ENCODE measurements at regions not wholly inside any gene's neighbourhood (a gene's known extent, or its start where the extent isn't known, plus 50 kb on each side); places are given as distances from the start of the nearest gene placed in this dataset.

DNA sequence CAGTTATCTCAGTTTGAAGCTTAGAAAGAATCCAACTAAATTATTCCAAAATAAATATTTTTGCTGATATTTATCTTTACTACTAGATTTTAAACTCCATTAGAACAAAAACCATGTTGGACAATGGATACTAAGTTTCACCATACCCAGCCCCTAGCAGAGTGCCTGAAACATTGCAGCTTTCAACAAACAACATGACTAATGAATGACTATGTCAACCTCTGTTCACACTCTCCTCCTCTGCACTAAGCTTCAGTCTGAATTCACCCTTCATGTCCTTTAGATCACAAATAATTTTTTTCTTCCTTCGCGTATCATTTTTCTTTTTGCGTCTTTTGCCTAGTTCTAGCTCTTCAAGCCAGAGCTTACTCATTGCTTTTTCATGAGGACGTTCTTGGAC lies 315.2 kb downstream of the PCDH10 start:
- Histone ChIP-seq H3K27me3 (ENCODE audit: control insufficient read depth, insufficient read depth, low read length) (no peaks in the 10 kb centered on the region), H3K36me3 (ENCODE audit: control insufficient read depth, low read depth, low read length) (no peaks in the 10 kb centered on the region), H3K9me3 (ENCODE audit: control insufficient read depth, low read depth, low read length) (no peaks in the 10 kb centered on the region), H3K27ac (ENCODE audit: low read length) (no peak overlapping the region), H3K9ac (ENCODE audit: low read length) (no peak overlapping the region), H3K4me1 (ENCODE audit: control insufficient read depth, low read depth, low read length) (peaks cover 20% of the 10 kb centered on the region), H3K4me3 (ENCODE audit: low read length) (no peak overlapping the region)

DNA sequence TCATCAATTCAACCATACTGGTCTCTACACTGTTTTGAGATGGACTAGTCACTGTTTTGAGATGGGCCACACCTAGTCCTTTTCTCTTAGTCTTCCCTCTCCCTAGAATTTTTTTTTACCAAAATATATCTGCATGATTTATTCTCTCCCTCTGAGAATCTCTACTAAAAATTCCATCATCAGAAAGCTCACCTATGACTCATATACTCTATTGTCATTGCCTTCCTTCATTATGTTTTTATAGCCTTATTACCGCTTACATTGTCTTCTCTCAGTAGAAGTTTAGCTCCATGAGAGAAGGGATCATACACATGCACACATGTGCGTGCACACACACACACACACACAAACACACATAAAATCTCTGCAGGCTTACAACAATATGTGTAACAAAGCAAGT lies 303.6 kb downstream of the PCDH10 start:
- H3K9me3 ChIP-seq (ENCODE audit: control insufficient read depth, low read depth, low read length), result no peaks in the 10 kb centered on the region
- H3K36me3 ChIP-seq (ENCODE audit: control insufficient read depth, low read depth, low read length), result no peaks in the 10 kb centered on the region
- no peaks in the 10 kb centered on the region for H3K27me3 ChIP-seq (ENCODE audit: control insufficient read depth, insufficient read depth, low read length)
- H3K27ac ChIP-seq (ENCODE audit: low read length), result no peak overlapping the region
- H3K4me3 ChIP-seq (ENCODE audit: low read length), result no peak overlapping the region
- H3K4me1 ChIP-seq (ENCODE audit: control insufficient read depth, low read depth, low read length), result no peaks in the 10 kb centered on the region
- H3K9ac ChIP-seq (ENCODE audit: low read length), result no peak overlapping the region

DNA sequence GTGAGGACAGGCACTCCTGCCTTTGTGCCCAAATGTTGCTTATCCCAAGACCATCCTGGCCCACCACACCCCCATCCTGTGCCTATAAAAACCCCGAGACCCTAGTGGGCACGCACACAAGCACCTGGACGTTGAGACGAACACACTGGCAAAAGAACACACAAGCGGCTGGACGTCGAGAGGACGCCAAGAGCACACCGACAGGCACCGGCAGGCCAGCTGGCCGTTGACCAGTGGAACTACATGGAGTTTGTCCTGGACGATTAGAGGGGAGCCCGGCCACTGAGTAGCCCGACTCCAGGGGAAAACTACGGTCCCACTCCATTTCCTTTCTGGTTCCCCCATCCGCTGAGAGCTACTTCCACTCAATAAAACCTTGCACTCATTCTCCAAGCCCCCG lies 301.7 kb downstream of the PCDH10 start:
- Histone ChIP-seq H3K9me3 (ENCODE audit: control insufficient read depth, low read depth, low read length) (no peaks in the 10 kb centered on the region), H3K27ac (ENCODE audit: low read length) (no peak overlapping the region), H3K36me3 (ENCODE audit: control insufficient read depth, low read depth, low read length) (no peaks in the 10 kb centered on the region), H3K4me3 (ENCODE audit: low read length) (no peak overlapping the region), H3K4me1 (ENCODE audit: control insufficient read depth, low read depth, low read length) (no peaks in the 10 kb centered on the region), H3K9ac (ENCODE audit: low read length) (no peak overlapping the region), H3K27me3 (ENCODE audit: control insufficient read depth, insufficient read depth, low read length) (no peaks in the 10 kb centered on the region)

DNA sequence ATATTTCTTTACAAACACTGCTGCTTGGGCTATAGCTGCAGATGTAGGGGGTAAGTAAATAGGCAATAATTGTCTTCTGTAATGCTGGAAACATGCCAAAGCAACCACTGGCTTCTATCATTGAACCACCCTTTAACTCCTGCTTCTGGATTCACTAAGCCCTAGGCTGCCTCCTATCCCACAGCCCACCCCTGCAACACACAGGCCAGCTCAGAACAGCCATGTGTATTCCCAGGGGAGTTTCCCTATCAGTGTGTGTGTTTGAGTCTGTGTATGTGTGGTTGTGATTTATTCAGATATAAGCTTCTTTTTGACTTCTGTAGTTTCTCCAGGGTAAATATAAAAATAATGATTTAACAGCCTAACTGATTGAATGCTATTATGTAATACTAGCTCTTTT lies 291.3 kb downstream of the PCDH10 start:
- H3K27ac ChIP-seq (ENCODE audit: low read length), result no peak overlapping the region
- H3K4me3 ChIP-seq (ENCODE audit: low read length), result no peak overlapping the region
- H3K4me1 ChIP-seq (ENCODE audit: control insufficient read depth, low read depth, low read length), result no peaks in the 10 kb centered on the region
- H3K27me3 ChIP-seq (ENCODE audit: control insufficient read depth, insufficient read depth, low read length), result no peaks in the 10 kb centered on the region
- no peaks in the 10 kb centered on the region for H3K36me3 ChIP-seq (ENCODE audit: control insufficient read depth, low read depth, low read length)
- H3K9me3 ChIP-seq (ENCODE audit: control insufficient read depth, low read depth, low read length), result no peaks in the 10 kb centered on the region
- H3K9ac ChIP-seq (ENCODE audit: low read length), result no peak overlapping the region

DNA sequence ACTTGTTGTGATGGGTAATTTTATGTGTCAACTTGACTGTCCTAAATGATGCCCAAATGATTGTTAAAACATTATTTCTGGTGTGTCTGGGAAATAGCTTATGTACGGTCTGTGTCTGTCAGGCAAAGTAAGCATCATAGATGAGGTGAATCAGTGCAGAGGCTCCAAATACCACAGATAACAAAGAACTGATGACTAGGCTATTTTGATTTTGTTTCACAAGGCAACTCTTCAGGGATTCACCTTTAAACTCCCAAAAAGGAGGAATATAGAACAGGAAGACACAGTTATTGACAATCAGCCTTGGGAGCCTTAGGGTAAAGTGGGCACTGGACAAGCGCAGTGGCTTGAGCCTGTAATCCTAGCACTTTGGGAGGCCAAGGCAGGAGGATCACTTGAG lies 290.7 kb downstream of the PCDH10 start:
- no peaks in the 10 kb centered on the region for H3K4me1 ChIP-seq (ENCODE audit: control insufficient read depth, low read depth, low read length)
- no peak overlapping the region for H3K9ac ChIP-seq (ENCODE audit: low read length)
- no peak overlapping the region for H3K27ac ChIP-seq (ENCODE audit: low read length)
- H3K36me3 ChIP-seq (ENCODE audit: control insufficient read depth, low read depth, low read length), result no peaks in the 10 kb centered on the region
- no peaks in the 10 kb centered on the region for H3K9me3 ChIP-seq (ENCODE audit: control insufficient read depth, low read depth, low read length)
- H3K4me3 ChIP-seq (ENCODE audit: low read length), result no peak overlapping the region
- H3K27me3 ChIP-seq (ENCODE audit: control insufficient read depth, insufficient read depth, low read length), result no peaks in the 10 kb centered on the region

DNA sequence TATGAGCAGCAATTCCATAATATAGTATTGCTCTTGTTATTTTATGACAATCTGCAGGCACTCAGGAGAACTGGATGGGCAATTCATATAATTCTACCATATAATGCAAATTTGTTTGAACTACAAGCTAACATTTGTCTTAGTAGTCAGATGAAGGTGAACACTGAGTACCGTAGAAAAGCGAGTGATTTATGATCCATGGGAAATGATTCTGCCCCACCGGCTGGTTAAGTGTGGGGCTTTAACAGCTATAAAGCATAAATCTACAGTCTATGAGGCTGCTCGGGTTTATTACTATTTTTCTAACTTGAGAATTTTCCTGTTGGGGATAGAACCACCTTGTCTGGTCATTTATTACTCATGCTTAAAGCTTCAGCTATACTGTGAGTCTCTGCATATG lies 275.5 kb downstream of the PCDH10 start:
- Histone ChIP-seq H3K4me3 (ENCODE audit: low read length) (no peak overlapping the region), H3K9me3 (ENCODE audit: control insufficient read depth, low read depth, low read length) (no peaks in the 10 kb centered on the region)

DNA sequence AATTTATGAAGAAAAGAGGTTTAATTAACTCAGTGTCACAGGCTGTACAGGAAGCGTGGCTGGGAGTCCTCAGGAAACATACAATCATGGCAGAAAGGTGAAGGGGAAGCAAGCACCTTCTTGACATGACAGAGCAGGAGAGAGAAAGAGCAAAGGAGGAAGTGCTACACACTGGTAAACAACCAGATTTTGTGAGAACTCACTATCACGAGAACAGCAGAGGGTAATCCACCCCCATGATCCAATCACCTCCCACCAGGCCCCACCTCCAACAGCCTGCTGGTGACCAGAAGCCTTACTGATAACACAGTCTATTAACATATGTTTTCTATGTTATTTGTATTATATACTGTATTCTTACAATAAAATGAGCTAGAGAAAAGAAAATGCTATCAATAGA lies 254.8 kb downstream of the PCDH10 start:
- no peaks in the 10 kb centered on the region for H3K27me3 ChIP-seq (ENCODE audit: control insufficient read depth, insufficient read depth, low read length)
- no peak overlapping the region for H3K4me3 ChIP-seq (ENCODE audit: low read length)
- no peaks in the 10 kb centered on the region for H3K4me1 ChIP-seq (ENCODE audit: control insufficient read depth, low read depth, low read length)
- no peak overlapping the region for H3K27ac ChIP-seq (ENCODE audit: low read length)
- H3K9ac ChIP-seq (ENCODE audit: low read length), result no peak overlapping the region
- H3K36me3 ChIP-seq (ENCODE audit: control insufficient read depth, low read depth, low read length), result no peaks in the 10 kb centered on the region
- H3K9me3 ChIP-seq (ENCODE audit: control insufficient read depth, low read depth, low read length), result no peaks in the 10 kb centered on the region

More for the DNA sequence above, 275.5 kb downstream of the PCDH10 start:
- Histone ChIP-seq H3K4me1 (ENCODE audit: control insufficient read depth, low read depth, low read length) (no peaks in the 10 kb centered on the region), H3K27me3 (ENCODE audit: control insufficient read depth, insufficient read depth, low read length) (no peaks in the 10 kb centered on the region), H3K27ac (ENCODE audit: low read length) (no peak overlapping the region), H3K9ac (ENCODE audit: low read length) (no peak overlapping the region), H3K36me3 (ENCODE audit: control insufficient read depth, low read depth, low read length) (no peaks in the 10 kb centered on the region)

DNA sequence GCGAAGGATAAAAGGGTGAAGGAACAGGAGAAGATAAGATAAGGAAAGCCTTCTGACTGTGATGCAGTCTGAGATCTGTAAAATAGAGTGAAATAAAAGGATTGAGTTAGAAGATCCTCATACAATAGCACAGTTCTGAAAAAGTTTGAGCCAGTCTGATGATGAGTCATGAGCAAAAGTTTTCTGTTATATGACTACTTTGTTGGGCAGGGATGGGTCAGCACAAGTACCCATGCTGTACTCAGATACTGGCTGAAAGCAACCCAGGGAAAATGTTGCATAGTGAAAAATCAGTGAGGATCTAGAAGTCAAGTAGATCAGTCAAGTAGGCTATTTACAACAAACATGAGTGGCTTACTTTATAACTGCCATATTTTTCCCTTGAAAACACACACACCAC lies 253.5 kb downstream of the PCDH10 start:
- no peaks in the 10 kb centered on the region for H3K9me3 ChIP-seq (ENCODE audit: control insufficient read depth, low read depth, low read length)
- H3K4me3 ChIP-seq (ENCODE audit: low read length), result no peak overlapping the region
- no peaks in the 10 kb centered on the region for H3K36me3 ChIP-seq (ENCODE audit: control insufficient read depth, low read depth, low read length)
- no peaks in the 10 kb centered on the region for H3K4me1 ChIP-seq (ENCODE audit: control insufficient read depth, low read depth, low read length)
- no peaks in the 10 kb centered on the region for H3K27me3 ChIP-seq (ENCODE audit: control insufficient read depth, insufficient read depth, low read length)
- H3K9ac ChIP-seq (ENCODE audit: low read length), result no peak overlapping the region
- H3K27ac ChIP-seq (ENCODE audit: low read length), result no peak overlapping the region

DNA sequence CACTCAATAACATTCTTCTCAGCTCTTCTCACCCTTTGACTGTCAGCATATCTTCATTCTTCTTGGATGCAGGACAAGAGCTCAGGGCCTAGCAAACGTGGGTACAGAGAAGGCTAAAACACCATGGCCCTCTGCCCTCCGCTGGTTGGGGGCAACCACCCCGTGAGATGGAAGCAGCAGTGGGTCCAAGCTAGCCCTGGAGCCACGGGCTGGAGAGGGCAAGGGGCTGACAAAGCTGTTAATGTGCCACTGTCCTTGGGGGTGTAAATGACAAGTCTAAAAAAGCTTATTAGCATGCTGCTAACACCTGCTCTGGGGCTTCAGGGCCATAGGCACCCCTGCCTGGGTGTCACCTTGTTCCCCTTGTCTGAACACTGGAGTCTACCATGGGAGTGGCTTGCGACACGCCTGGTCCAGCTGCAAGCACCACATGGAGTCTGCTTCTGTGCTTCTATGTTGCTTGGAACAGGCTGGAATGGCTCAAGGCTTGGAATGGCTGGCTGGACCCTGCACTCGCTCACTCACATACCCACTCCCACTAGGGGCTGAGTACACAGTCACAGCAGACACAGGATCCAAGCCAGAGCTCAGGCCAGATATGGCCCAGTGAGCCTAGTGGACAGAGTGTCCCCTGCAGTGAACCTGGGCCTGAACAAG lies 246.0 kb downstream of the PCDH10 start:
- Histone ChIP-seq H3K4me3 (ENCODE audit: low read length) (no peak overlapping the region), H3K36me3 (ENCODE audit: control insufficient read depth, low read depth, low read length) (no peaks in the 10 kb centered on the region), H3K27me3 (ENCODE audit: control insufficient read depth, insufficient read depth, low read length) (no peaks in the 10 kb centered on the region), H3K9ac (ENCODE audit: low read length) (no peak overlapping the region), H3K9me3 (ENCODE audit: control insufficient read depth, low read depth, low read length) (no peaks in the 10 kb centered on the region), H3K27ac (ENCODE audit: low read length) (no peak overlapping the region), H3K4me1 (ENCODE audit: control insufficient read depth, low read depth, low read length) (no peaks in the 10 kb centered on the region)

DNA sequence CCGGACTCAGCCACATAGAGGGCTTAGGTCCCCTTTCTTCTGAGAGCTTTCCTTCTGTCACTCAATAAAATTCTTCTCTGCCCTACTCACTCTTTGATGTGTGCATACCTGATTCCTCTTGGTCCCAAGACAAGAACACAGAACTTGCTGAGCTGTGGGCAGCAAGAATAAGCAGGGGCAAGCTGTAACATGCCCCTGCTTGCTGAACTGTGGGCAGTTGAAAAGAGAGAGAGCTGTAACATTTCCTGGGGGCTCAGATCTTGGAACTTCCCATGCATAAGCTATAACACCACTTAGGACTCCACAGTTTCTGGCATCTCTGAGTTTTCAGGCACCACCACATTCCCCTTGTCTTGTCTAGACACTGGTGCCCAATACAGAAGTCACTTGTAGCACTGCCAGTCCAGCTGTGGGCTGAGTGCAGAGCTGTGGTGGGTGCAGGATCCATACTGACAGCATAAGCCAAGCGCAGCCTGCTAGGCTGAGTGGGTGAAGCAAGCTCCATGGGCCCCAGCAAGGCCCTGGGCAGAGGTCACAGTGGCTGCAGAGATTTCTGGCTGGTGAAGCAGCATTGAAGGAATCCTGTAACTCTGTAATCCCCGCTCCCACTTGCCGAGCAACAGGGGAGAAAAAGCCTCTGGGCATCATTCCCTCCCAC lies 241.2 kb downstream of the PCDH10 start:
- Histone ChIP-seq H3K27ac (ENCODE audit: low read length) (no peak overlapping the region), H3K4me1 (ENCODE audit: control insufficient read depth, low read depth, low read length) (no peaks in the 10 kb centered on the region), H3K36me3 (ENCODE audit: control insufficient read depth, low read depth, low read length) (no peaks in the 10 kb centered on the region), H3K9ac (ENCODE audit: low read length) (no peak overlapping the region), H3K4me3 (ENCODE audit: low read length) (no peak overlapping the region), H3K9me3 (ENCODE audit: control insufficient read depth, low read depth, low read length) (no peaks in the 10 kb centered on the region), H3K27me3 (ENCODE audit: control insufficient read depth, insufficient read depth, low read length) (no peaks in the 10 kb centered on the region)

DNA sequence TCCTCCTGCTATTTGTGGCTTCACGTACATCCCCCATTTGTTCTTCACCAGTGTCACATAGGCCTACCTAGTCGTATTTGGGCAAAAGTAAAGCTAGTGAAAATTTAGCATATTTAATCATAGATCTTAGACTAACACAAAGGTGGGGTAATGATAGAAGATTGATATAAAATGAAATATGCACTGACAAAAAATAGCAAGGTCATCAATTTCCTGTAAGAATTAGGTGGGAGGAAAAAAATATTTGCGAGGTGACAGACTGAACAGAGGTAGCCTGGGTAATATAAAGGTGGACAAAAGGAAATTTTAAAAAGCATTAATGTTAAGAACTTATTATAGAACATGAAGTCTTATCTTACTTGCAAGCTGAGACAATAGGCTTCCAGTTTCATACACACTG lies 239.9 kb downstream of the PCDH10 start:
- Histone ChIP-seq H3K4me1 (ENCODE audit: control insufficient read depth, low read depth, low read length) (no peaks in the 10 kb centered on the region), H3K27ac (ENCODE audit: low read length) (no peak overlapping the region), H3K9ac (ENCODE audit: low read length) (no peak overlapping the region), H3K9me3 (ENCODE audit: control insufficient read depth, low read depth, low read length) (no peaks in the 10 kb centered on the region), H3K4me3 (ENCODE audit: low read length) (no peak overlapping the region), H3K27me3 (ENCODE audit: control insufficient read depth, insufficient read depth, low read length) (no peaks in the 10 kb centered on the region), H3K36me3 (ENCODE audit: control insufficient read depth, low read depth, low read length) (no peaks in the 10 kb centered on the region)

Measured in iPS-18a (cell line).